BLaER1 treated with 17β-estradiol and CSF1 and Interleukin-3, amounts not matched to agents 10 nM and 100 nM (cell line): ENCODE measurements at regions not wholly inside any gene's neighbourhood (a gene's known extent, or its start where the extent isn't known, plus 50 kb on each side); places are given as distances from the start of the nearest gene placed in this dataset.

Experiments used
- H3K27ac ChIP-seq, 11 experiments: shearing (Covaris generic); formaldehyde crosslinking; 2 replicates each; pipeline ENCODE4 v1.8.1; 2022
- H3K27me3 ChIP-seq, 11 experiments: shearing (Covaris generic); formaldehyde crosslinking; 2 replicates each; pipeline ENCODE4 v1.8.1; 2022
- H3K36me3 ChIP-seq, 11 experiments: shearing (Covaris generic); formaldehyde crosslinking; 2 replicates each; pipeline ENCODE4 v1.8.1; 2022
- H3K4me1 ChIP-seq, 10 experiments: shearing (Covaris generic); formaldehyde crosslinking; 2 replicates each; pipeline ENCODE4 v1.8.1; 2022
- H3K4me2 ChIP-seq, 11 experiments: shearing (Covaris generic); formaldehyde crosslinking; 2 replicates each; pipeline ENCODE4 v1.8.1; 2022
- H3K4me3 ChIP-seq, 10 experiments: shearing (Covaris generic); formaldehyde crosslinking; 2 replicates each; pipeline ENCODE4 v1.8.1; 2022
- H3K9ac ChIP-seq, 11 experiments: shearing (Covaris generic); formaldehyde crosslinking; 2 replicates each; pipeline ENCODE4 v1.8.1; 2022
- H3K9me3 ChIP-seq, 11 experiments: shearing (Covaris generic); formaldehyde crosslinking; replicated peaks in 1 of 11; 2 replicates each; pipeline ENCODE4 v1.8.1; 2022
- H4K20me1 ChIP-seq, 11 experiments: shearing (Covaris generic); formaldehyde crosslinking; 2 replicates each; pipeline ENCODE4 v1.8.1; 2022
- Cebpa-rat ChIP-seq, 11 experiments: shearing (Covaris generic); IDR thresholded peaks; 2 replicates each; pipeline ENCODE4 v1.8.1; 2022

GRCh38 chr20:61024390-61024789 lies 227.7 kb upstream of the CDH4 start:
- no peaks in the 10 kb centered on the region for H4K20me1 ChIP-seq
- no peaks in the 10 kb centered on the region for H3K36me3 ChIP-seq
- no peaks in the 10 kb centered on the region for H3K4me1 ChIP-seq
- H3K27me3 ChIP-seq = no peaks in the 10 kb centered on the region
- H3K27ac ChIP-seq = no peak overlapping the region
- H3K9ac ChIP-seq = no peak overlapping the region
- peaks cover 23 to 31% (median 28%) of the 10 kb centered on the region in 11 experiments for H3K9me3 ChIP-seq
- no peak overlapping the region for H3K4me3 ChIP-seq
- no peak overlapping the region for H3K4me2 ChIP-seq
- TF ChIP-seq Cebpa-rat (IDR thresholded peaks at IDR 0.05) = no peak

GRCh38 chr20:61025536-61025935 lies 226.5 kb upstream of the CDH4 start:
- no peak overlapping the region for H3K4me3 ChIP-seq
- no peak overlapping the region for H3K9ac ChIP-seq
- no peaks in the 10 kb centered on the region for H3K4me1 ChIP-seq
- no peak for TF ChIP-seq Cebpa-rat (IDR thresholded peaks at IDR 0.05)
- H3K27me3 ChIP-seq = no peaks in the 10 kb centered on the region
- no peak overlapping the region for H3K27ac ChIP-seq
- H3K4me2 ChIP-seq = no peak overlapping the region
- no peaks in the 10 kb centered on the region for H4K20me1 ChIP-seq
- H3K36me3 ChIP-seq = no peaks in the 10 kb centered on the region
- H3K9me3 ChIP-seq = peaks cover 23 to 34% (median 28%) of the 10 kb centered on the region in 11 experiments

- Histone ChIP-seq H3K36me3 (no peaks in the 10 kb centered on the region), H3K27me3 (no peaks in the 10 kb centered on the region), H3K4me1 (no peaks in the 10 kb centered on the region), H3K27ac (no peak overlapping the region), H3K4me2 (no peak overlapping the region), H3K9ac (no peak overlapping the region), H3K4me3 (no peak overlapping the region), H4K20me1 (no peaks in the 10 kb centered on the region), H3K9me3 (peaks cover 23 to 34% (median 28%) of the 10 kb centered on the region in 11 experiments)
- no peak for TF ChIP-seq Cebpa-rat (IDR thresholded peaks at IDR 0.05)
Measured at GRCh38 chr20:61026173-61026572, 225.9 kb upstream of the CDH4 start.

- Histone ChIP-seq H3K4me1 (no peaks in the 10 kb centered on the region), H3K4me2 (no peak overlapping the region), H3K27me3 (no peaks in the 10 kb centered on the region), H3K9ac (no peak overlapping the region), H4K20me1 (no peaks in the 10 kb centered on the region), H3K9me3 (peaks cover 23 to 34% (median 28%) of the 10 kb centered on the region in 11 experiments), H3K4me3 (no peak overlapping the region), H3K27ac (no peak overlapping the region), H3K36me3 (no peaks in the 10 kb centered on the region)
- no peak for TF ChIP-seq Cebpa-rat (IDR thresholded peaks at IDR 0.05)
Measured at GRCh38 chr20:61026731-61027130, 225.3 kb upstream of the CDH4 start.

GRCh38 chr20:61027218-61027617 lies 224.8 kb upstream of the CDH4 start:
- Histone ChIP-seq H3K9me3 (peaks cover 23 to 34% (median 28%) of the 10 kb centered on the region in 11 experiments), H3K9ac (no peak overlapping the region), H3K27me3 (no peaks in the 10 kb centered on the region), H3K4me2 (no peak overlapping the region), H3K36me3 (no peaks in the 10 kb centered on the region), H3K4me1 (no peaks in the 10 kb centered on the region), H3K4me3 (no peak overlapping the region), H3K27ac (no peak overlapping the region), H4K20me1 (no peaks in the 10 kb centered on the region)
- TF ChIP-seq Cebpa-rat (IDR thresholded peaks at IDR 0.05) = no peak

GRCh38 chr20:61030130-61030529 lies 221.9 kb upstream of the CDH4 start:
- H3K9me3 ChIP-seq = peaks cover 23 to 34% (median 28%) of the 10 kb centered on the region in 11 experiments
- H3K27me3 ChIP-seq = no peaks in the 10 kb centered on the region
- no peaks in the 10 kb centered on the region for H3K36me3 ChIP-seq
- H3K9ac ChIP-seq = no peak overlapping the region
- H3K4me1 ChIP-seq = no peaks in the 10 kb centered on the region
- no peak for TF ChIP-seq Cebpa-rat (IDR thresholded peaks at IDR 0.05)
- no peaks in the 10 kb centered on the region for H4K20me1 ChIP-seq
- no peak overlapping the region for H3K27ac ChIP-seq
- H3K4me2 ChIP-seq = no peak overlapping the region
- H3K4me3 ChIP-seq = no peak overlapping the region

- TF ChIP-seq Cebpa-rat (IDR thresholded peaks at IDR 0.05) = no peak
- no peaks in the 10 kb centered on the region for H3K27me3 ChIP-seq
- H3K4me2 ChIP-seq = no peak overlapping the region
- H3K27ac ChIP-seq = no peak overlapping the region
- no peaks in the 10 kb centered on the region for H3K4me1 ChIP-seq
- H4K20me1 ChIP-seq = no peaks in the 10 kb centered on the region
- no peak overlapping the region for H3K4me3 ChIP-seq
- H3K9ac ChIP-seq = no peak overlapping the region
- H3K36me3 ChIP-seq = no peaks in the 10 kb centered on the region
- peaks cover 22 to 31% (median 24%) of the 10 kb centered on the region in 11 experiments for H3K9me3 ChIP-seq
Measured at GRCh38 chr20:61031101-61031830, 220.8 kb upstream of the CDH4 start.

GRCh38 chr20:61037498-61037897 lies 214.6 kb upstream of the CDH4 start:
- H3K9me3 ChIP-seq = peaks cover 0 to 10% (median 5%) of the 10 kb centered on the region in 11 experiments; a peak in 12 of 22 replicates
- no peaks in the 10 kb centered on the region for H3K27me3 ChIP-seq
- no peak overlapping the region for H3K9ac ChIP-seq
- H3K27ac ChIP-seq = no peak overlapping the region
- no peaks in the 10 kb centered on the region for H4K20me1 ChIP-seq
- H3K4me3 ChIP-seq = no peak overlapping the region
- H3K4me1 ChIP-seq = no peaks in the 10 kb centered on the region
- H3K36me3 ChIP-seq = no peaks in the 10 kb centered on the region
- H3K4me2 ChIP-seq = no peak overlapping the region
- TF ChIP-seq Cebpa-rat (IDR thresholded peaks at IDR 0.05) = no peak

GRCh38 chr20:61041481-61041880 lies 210.6 kb upstream of the CDH4 start:
- no peaks in the 10 kb centered on the region for H3K27me3 ChIP-seq
- no peak overlapping the region for H3K9ac ChIP-seq
- TF ChIP-seq Cebpa-rat (IDR thresholded peaks at IDR 0.05) = no peak
- H3K4me2 ChIP-seq = no peak overlapping the region
- H3K9me3 ChIP-seq = peaks cover 0 to 10% (median 5%) of the 10 kb centered on the region in 11 experiments; a peak in 12 of 22 replicates
- H3K27ac ChIP-seq = no peak overlapping the region
- H4K20me1 ChIP-seq = no peaks in the 10 kb centered on the region
- 0 out of 20 replicates have a peak, but pooled peaks cover 0 to 4% (median 0%) of the 10 kb centered on the region in 10 experiments for H3K4me1 ChIP-seq
- H3K36me3 ChIP-seq = no peaks in the 10 kb centered on the region
- H3K4me3 ChIP-seq = no peak overlapping the region
